OCI-LY3 (cell line): ENCODE measurements at regions not wholly inside any gene's neighbourhood (a gene's known extent, or its start where the extent isn't known, plus 50 kb on each side); places are given as distances from the start of the nearest gene placed in this dataset.

Experiments used
- H2AFZ ChIP-seq: fragments of 200-600, 300-600 bp; shearing (Covaris generic); 2 replicates; pipeline ENCODE4 v1.6.0; 2014; ENCODE audit warnings: antibody characterized with exemption, low read depth, low read length
- H3K27ac ChIP-seq: fragments of 200-600, 300-600 bp; sonication (generic); 2 replicates; pipeline ENCODE4 v1.5.1; 2014; ENCODE audit warnings: mild to moderate bottlenecking, low read length, moderate library complexity, mixed read lengths
- H3K27me3 ChIP-seq: fragments of 200-600, 300-600 bp; sonication (generic); 2 replicates; pipeline ENCODE4 v1.6.1; 2014; ENCODE audit warnings: low read depth, low read length, mixed read lengths
- H3K36me3 ChIP-seq: fragments of 200-600, 300-600 bp; sonication (generic); replicated peaks from 2 replicates; pipeline ENCODE3; 2014; ENCODE audit warnings: low read depth, low read length, mixed read lengths
- H3K4me1 ChIP-seq: fragments of 300-600, 200-600 bp; sonication (generic); 2 replicates; pipeline ENCODE4 v1.6.1; 2014; ENCODE audit warnings: low read length, mixed read lengths
- H3K4me2 ChIP-seq: fragments of 200-600, 300-600 bp; sonication (generic); 2 replicates; pipeline ENCODE4 v1.6.1; 2014; ENCODE audit warnings: low read length, mixed read lengths
- H3K4me3 ChIP-seq: fragments of 300-600, 200-600 bp; sonication (generic); 2 replicates; pipeline ENCODE4 v1.5.1; 2014; ENCODE audit warnings: antibody characterized with exemption, mild to moderate bottlenecking, low read length, moderate library complexity
- H3K79me2 ChIP-seq: fragments of 300-600, 200-600 bp; shearing (Covaris generic); 2 replicates; pipeline ENCODE4 v1.6.1; 2014; ENCODE audit warnings: mild to moderate bottlenecking, low read length, mixed read lengths
- H3K9ac ChIP-seq: fragments of 300-600, 200-600 bp; shearing (Covaris generic); 2 replicates; pipeline ENCODE4 v1.6.0; 2014; ENCODE audit warnings: mild to moderate bottlenecking, low read length, moderate library complexity
- H3K9me3 ChIP-seq: fragments of 200-600, 300-600 bp; shearing (Covaris generic); 2 replicates; pipeline ENCODE4 v1.6.1; 2014; ENCODE audit warnings: low read length, mixed read lengths; ENCODE audit not compliant: insufficient read depth
- H4K20me1 ChIP-seq: fragments of 200-600, 300-600 bp; sonication (generic); 2 replicates; pipeline ENCODE4 v1.6.1; 2016; ENCODE audit warnings: low read length, mixed read lengths; ENCODE audit not compliant: insufficient read depth
- CTCF ChIP-seq: fragments of 200-600, 300-600 bp; sonication (generic); IDR thresholded peaks from 2 replicates; pipeline ENCODE4 v1.5.1; 2014; ENCODE audit warnings: antibody characterized with exemption, low read length, low read depth
- EZH2phosphoT487 ChIP-seq: fragments of 200-600 bp; shearing (Covaris generic); IDR thresholded peaks from 2 replicates; pipeline ENCODE4 v1.6.1; 2018; ENCODE audit warnings: antibody characterized with exemption, mixed run types, low read depth

DNA sequence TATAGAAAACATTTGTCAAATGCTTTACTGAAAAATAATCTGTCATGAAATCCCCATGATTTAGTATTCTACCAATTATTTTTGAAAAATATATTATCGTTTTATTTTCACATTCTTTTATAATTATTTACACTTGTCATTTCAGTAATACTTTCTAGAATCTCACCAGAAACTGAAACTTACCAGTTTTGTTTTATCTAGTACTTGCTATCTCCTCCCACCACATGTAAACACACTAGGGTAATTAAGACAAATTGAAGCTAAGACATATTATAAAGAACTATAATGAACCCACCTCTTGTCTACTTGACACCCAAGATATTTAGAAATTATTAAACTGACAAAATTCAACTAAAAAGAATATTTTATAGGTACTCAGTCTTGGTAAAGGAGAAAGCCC is 51.5 kb upstream of the GRM3 start:
- Histone ChIP-seq H3K79me2 (no peaks in the 10 kb centered on the region), H3K27ac (no peak overlapping the region), H3K9me3 (no peaks in the 10 kb centered on the region), H3K27me3 (no peaks in the 10 kb centered on the region), H3K4me2 (no peak overlapping the region), H3K4me1 (no peaks in the 10 kb centered on the region), H2AFZ (no peak overlapping the region), H3K9ac (no peak overlapping the region), H3K4me3 (no peak overlapping the region), H3K36me3 (no peaks in the 10 kb centered on the region), H4K20me1 (no peaks in the 10 kb centered on the region)
- TF ChIP-seq EZH2phosphoT487 (no peak), CTCF (no peak)

GRCh38 chr7:86574006-86574405 is 69.7 kb upstream of the GRM3 start:
- Histone ChIP-seq H3K4me1 (no peaks in the 10 kb centered on the region), H3K27me3 (no peaks in the 10 kb centered on the region), H3K79me2 (no peaks in the 10 kb centered on the region), H2AFZ (no peak overlapping the region), H3K4me2 (no peak overlapping the region), H3K36me3 (no peaks in the 10 kb centered on the region), H4K20me1 (no peaks in the 10 kb centered on the region), H3K4me3 (no peak overlapping the region), H3K9me3 (no peaks in the 10 kb centered on the region), H3K9ac (no peak overlapping the region), H3K27ac (no peak overlapping the region)
- TF ChIP-seq CTCF (no peak), EZH2phosphoT487 (no peak)

DNA sequence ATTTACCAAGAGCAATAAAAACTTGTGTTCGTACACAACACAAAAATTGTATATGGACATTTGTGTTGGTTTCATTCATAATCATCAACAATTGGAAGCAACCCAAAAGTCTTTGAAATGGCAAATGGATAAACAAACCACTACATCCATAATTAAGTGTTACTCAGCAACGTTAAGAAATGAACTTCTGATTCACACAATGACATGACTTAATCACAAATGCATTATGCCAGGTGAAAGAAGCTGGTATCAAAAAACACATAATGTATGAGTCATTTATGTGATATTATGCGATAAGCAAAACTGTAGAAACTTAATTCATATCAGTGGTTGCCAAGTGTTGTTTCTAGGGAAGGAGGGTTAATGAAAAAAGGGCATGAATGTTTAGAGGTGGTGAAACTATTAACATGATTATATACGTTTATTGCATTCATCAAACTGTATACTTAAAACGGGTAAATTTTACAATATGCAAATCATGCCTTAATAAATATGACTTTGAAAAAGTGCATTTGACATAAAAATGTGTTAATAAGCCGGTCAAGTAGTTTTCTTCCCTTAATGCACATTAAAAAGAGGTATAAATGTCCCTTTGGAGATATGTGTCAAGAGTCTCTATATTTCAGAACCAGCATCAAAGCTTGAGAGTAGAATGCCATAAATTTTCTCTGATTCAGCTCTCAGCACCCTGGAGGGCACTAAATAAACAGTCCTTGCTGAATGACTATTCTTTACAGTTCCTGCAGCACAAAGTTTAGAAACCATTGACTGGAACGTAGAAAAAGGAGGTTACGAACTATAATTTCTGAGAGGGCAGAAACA is 84.8 kb upstream of the GRM3 start:
- Histone ChIP-seq H3K27me3 (no peaks in the 10 kb centered on the region), H2AFZ (no peak overlapping the region), H3K79me2 (no peaks in the 10 kb centered on the region), H3K9ac (no peak overlapping the region), H4K20me1 (no peaks in the 10 kb centered on the region), H3K27ac (no peak overlapping the region), H3K4me3 (no peak overlapping the region), H3K4me1 (no peaks in the 10 kb centered on the region), H3K36me3 (no peaks in the 10 kb centered on the region), H3K4me2 (no peak overlapping the region), H3K9me3 (no peaks in the 10 kb centered on the region)
- TF ChIP-seq EZH2phosphoT487 (no peak), CTCF (no peak)

DNA sequence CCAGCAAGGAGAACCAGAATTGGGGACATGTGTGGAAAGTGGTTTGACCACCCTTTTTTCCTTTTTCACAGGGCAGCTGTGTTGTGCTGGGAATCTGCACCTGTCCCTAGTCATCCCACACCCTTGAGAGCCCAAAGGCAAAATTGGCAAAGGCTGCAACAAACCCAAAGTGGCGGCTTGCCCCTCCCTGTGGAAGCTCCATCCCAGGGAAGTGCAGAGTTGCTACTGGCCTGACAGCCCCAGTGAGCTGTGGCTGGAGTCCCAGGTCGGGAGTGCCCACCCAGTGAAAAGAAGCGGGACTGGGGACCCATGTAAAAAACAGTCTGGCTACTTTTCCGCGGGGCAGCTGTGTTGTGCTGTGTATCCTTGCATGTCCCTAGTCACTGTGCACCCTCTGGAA is 109.1 kb upstream of the GRM3 start:
- no peaks in the 10 kb centered on the region for H4K20me1 ChIP-seq
- no peaks in the 10 kb centered on the region for H3K36me3 ChIP-seq
- no peaks in the 10 kb centered on the region for H3K79me2 ChIP-seq
- no peak overlapping the region for H3K4me3 ChIP-seq
- H3K27me3 ChIP-seq = no peaks in the 10 kb centered on the region
- H3K4me1 ChIP-seq = no peaks in the 10 kb centered on the region
- no peak overlapping the region for H3K4me2 ChIP-seq
- H3K9me3 ChIP-seq = no peaks in the 10 kb centered on the region
- no peak for TF ChIP-seq CTCF
- TF ChIP-seq EZH2phosphoT487 = no peak
- H2AFZ ChIP-seq = no peak overlapping the region
- no peak overlapping the region for H3K27ac ChIP-seq
- no peak overlapping the region for H3K9ac ChIP-seq
